AG09319 (cell line): ENCODE measurements at regions not wholly inside any gene's neighbourhood (a gene's known extent, or its start where the extent isn't known, plus 50 kb on each side); places are given as distances from the start of the nearest gene placed in this dataset.

Experiments
- DNase-seq: peaks from one replicate; pipeline ENCODE4 v3.0.0-alpha.2; 2010; ENCODE audit warnings: low read depth; ENCODE audit errors: extremely low read depth
- CTCF ChIP-seq: IDR thresholded peaks from 2 replicates; pipeline ENCODE4 v1.5.1; 2011; ENCODE audit warnings: low read depth, mild to moderate bottlenecking, inconsistent platforms, low read length, moderate library complexity

GRCh38 chr10:88082806-88083596, 219.6 kb downstream of the PTEN start:
- no peak for DNase-seq
- no peak for TF ChIP-seq CTCF

GRCh38 chr10:88083597-88083989, 220.2 kb downstream of the PTEN start:
- no peak for DNase-seq
- no peak for TF ChIP-seq CTCF

- DNase-seq = no peak
- TF ChIP-seq CTCF = no peak
Observed at GRCh38 chr10:88086187-88086960, 222.9 kb downstream of the PTEN start.

- DNase-seq = no peak
- TF ChIP-seq CTCF = no peak
Observed at GRCh38 chr10:88088441-88089340, 225.3 kb downstream of the PTEN start.

- no peak for TF ChIP-seq CTCF
- no peak for DNase-seq
Observed at GRCh38 chr10:88089498-88089897, 226.1 kb downstream of the PTEN start.

- no peak for DNase-seq
Observed at GRCh38 chr10:88090568-88091214, 227.3 kb downstream of the PTEN start.

More at GRCh38 chr10:88090568-88091214, 227.3 kb downstream of the PTEN start:
- TF ChIP-seq CTCF = no peak
